Dendritic cell treated with granulocyte-macrophage colony-stimulating factor and Interleukin-4, amounts not matched to agents 40 ng/mL and 50 ng/mL, for 4 days (primary cell): ENCODE measurements at regions not wholly inside any gene's neighbourhood (a gene's known extent, or its start where the extent isn't known, plus 50 kb on each side); places are given as distances from the start of the nearest gene placed in this dataset.
"Not testable (repeated sequence)": the region's sequence is repeated elsewhere in the genome, so short reads cannot be mapped to it uniquely, and the experiment has no call there.

ENCODE experiments used
- H3K27ac Mint-ChIP-seq: one replicate; pipeline ENCODE4 v1.8.0; 2022; ENCODE audit warnings: mild to moderate bottlenecking, mixed read lengths
- H3K27me3 Mint-ChIP-seq: one replicate; pipeline ENCODE4 v1.8.0; 2022; ENCODE audit warnings: mild to moderate bottlenecking, mixed read lengths
- H3K36me3 Mint-ChIP-seq: one replicate; pipeline ENCODE4 v1.8.0; 2022; ENCODE audit warnings: low read depth, mixed read lengths
- H3K4me1 Mint-ChIP-seq: one replicate; pipeline ENCODE4 v1.8.0; 2022; ENCODE audit warnings: low read depth, mixed read lengths
- H3K4me3 Mint-ChIP-seq: one replicate; pipeline ENCODE4 v1.8.0; 2022; ENCODE audit warnings: mild to moderate bottlenecking, moderate library complexity, mixed read lengths
- H3K9me3 Mint-ChIP-seq: one replicate; pipeline ENCODE4 v1.8.0; 2022; ENCODE audit warnings: mixed read lengths
- intact Hi-C: fragments of 100-400 bp; cut with micrococcal nuclease; formaldehyde crosslinking; loops from one replicate; pipeline ENCODE4 v1.15.0; 2022

- Mint-ChIP-seq H3K4me1 (no peaks in the 10 kb centered on the region), H3K9me3 (peaks cover 10% of the 10 kb centered on the region), H3K36me3 (no peaks in the 10 kb centered on the region), H3K4me3 (no peak overlapping the region), H3K27me3 (no peaks in the 10 kb centered on the region), H3K27ac (no peak overlapping the region)
- intact Hi-C loops, result no loop called here
Measured at GRCh38 chrX:10988653-10989052, 122.5 kb upstream of the HCCS start.

DNA sequence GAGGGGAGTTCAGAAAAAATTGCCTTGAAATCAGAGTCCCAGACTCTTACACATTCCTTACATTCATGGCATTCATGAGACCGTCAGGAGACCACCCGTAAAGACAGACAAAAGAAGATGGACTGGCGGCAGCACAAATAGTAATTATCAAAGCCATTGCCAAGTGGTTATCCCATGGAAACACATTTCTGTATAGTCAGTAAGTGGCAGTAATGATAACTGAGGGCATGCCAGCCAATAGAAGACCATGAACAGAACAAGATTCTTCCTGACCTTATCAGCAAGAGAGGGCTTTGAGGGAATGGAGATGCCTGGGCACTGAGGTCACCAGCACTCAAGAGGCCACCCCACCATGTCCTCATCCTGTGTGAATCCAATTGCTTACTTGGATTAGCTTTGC, 121.7 kb upstream of the HCCS start:
- intact Hi-C loops, result no loop called here
- Mint-ChIP-seq H3K4me1 (no peaks in the 10 kb centered on the region), H3K36me3 (no peaks in the 10 kb centered on the region), H3K27ac (no peak overlapping the region), H3K4me3 (no peak overlapping the region), H3K27me3 (no peaks in the 10 kb centered on the region), H3K9me3 (peaks cover 10% of the 10 kb centered on the region)

GRCh38 chrX:10990418-10990817, 120.7 kb upstream of the HCCS start:
- H3K4me1 Mint-ChIP-seq, result no peaks in the 10 kb centered on the region

GRCh38 chrX:10990976-10991375, 120.2 kb upstream of the HCCS start:
- no peaks in the 10 kb centered on the region for H3K27me3 Mint-ChIP-seq
- H3K4me3 Mint-ChIP-seq, result no peak overlapping the region
- no peaks in the 10 kb centered on the region for H3K36me3 Mint-ChIP-seq
- intact Hi-C loops, result no loop called here
- no peak overlapping the region for H3K27ac Mint-ChIP-seq
- no peaks in the 10 kb centered on the region for H3K4me1 Mint-ChIP-seq
- H3K9me3 Mint-ChIP-seq, result peaks cover 10% of the 10 kb centered on the region

More at GRCh38 chrX:10990418-10990817, 120.7 kb upstream of the HCCS start:
- H3K27me3 Mint-ChIP-seq, result no peaks in the 10 kb centered on the region
- peaks cover 10% of the 10 kb centered on the region for H3K9me3 Mint-ChIP-seq
- intact Hi-C loops, result no loop called here
- H3K36me3 Mint-ChIP-seq, result no peaks in the 10 kb centered on the region
- no peak overlapping the region for H3K4me3 Mint-ChIP-seq
- no peak overlapping the region for H3K27ac Mint-ChIP-seq

DNA sequence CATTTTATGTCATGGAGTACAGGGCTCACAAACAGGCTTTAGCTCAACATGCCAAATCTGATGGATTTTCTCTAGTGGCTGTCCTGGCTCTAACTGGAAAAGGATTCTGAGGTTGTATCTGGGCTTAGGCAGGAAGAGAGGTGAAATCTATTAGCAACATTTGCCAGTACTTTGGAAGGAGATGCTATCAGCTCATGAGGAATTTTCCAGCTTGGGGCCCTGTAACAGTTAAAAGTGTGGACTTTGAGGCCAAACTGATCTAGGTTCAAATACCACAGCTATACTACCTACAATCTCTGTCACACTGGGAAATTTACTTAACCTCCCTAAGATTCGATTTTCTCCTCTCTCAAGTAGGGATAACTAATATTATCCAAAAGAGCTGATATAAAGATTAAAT, 119.0 kb upstream of the HCCS start:
- Mint-ChIP-seq H3K36me3 (no peaks in the 10 kb centered on the region), H3K27ac (no peak overlapping the region)
- intact Hi-C loops, result no loop called here

GRCh38 chrX:11007076-11007475, 104.1 kb upstream of the HCCS start:
- H3K27ac Mint-ChIP-seq, intact Hi-C loops, H3K4me1 Mint-ChIP-seq, H3K4me3 Mint-ChIP-seq, H3K27me3 Mint-ChIP-seq, H3K36me3 Mint-ChIP-seq: not testable (repeated sequence)
- peaks cover 16% of the 10 kb centered on the region for H3K9me3 Mint-ChIP-seq

More for the DNA sequence above, 119.0 kb upstream of the HCCS start:
- Mint-ChIP-seq H3K4me3 (no peak overlapping the region), H3K27me3 (no peaks in the 10 kb centered on the region), H3K9me3 (peaks cover 10% of the 10 kb centered on the region), H3K4me1 (no peaks in the 10 kb centered on the region)

DNA sequence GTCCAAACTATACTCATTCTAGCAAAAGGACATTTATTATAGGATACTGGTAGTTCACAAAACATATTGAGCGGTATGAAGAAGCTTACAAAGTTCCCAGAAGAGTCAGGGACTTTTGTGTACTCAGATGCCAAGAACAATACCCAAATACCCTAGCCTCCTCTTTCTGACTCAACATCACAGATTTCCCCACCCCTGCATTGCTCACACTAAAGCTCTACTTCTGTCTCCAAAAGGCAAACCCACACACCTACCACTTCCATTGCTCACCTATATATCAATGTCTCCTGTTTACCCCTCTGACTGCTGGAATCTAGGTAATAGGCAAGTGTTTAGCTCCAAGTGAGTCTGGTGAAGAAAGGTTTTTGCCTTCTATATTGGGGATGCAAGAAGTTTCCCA, 100.7 kb upstream of the HCCS start:
- Mint-ChIP-seq H3K9me3 (peaks cover 16% of the 10 kb centered on the region), H3K4me3 (no peak overlapping the region), H3K27ac (no peak overlapping the region), H3K36me3 (no peaks in the 10 kb centered on the region), H3K4me1 (no peaks in the 10 kb centered on the region), H3K27me3 (peaks cover under 1% of the 10 kb centered on the region)
- intact Hi-C loops, result no loop called here

DNA sequence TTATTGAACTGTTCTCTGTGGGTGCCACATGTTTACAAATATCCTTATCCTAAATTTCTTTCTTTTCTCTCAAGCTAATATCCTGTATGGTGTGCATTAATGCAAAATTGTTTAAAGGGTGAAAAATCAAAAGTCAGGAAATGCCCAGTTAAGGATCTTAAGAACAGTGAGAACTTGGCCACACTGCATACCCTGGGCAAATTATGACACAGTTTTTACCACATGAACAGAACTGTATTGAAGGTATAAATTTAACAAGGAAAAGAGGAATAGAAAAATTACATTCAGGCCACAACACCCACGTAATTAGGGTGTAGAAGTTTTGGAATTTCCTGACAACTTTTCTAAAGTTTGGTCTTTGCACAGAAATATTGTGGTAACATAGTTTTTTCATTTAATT, 94.4 kb upstream of the HCCS start:
- Mint-ChIP-seq H3K27me3 (peaks cover 4% of the 10 kb centered on the region), H3K4me1 (no peaks in the 10 kb centered on the region), H3K4me3 (no peak overlapping the region), H3K27ac (no peak overlapping the region), H3K9me3 (peaks cover 8% of the 10 kb centered on the region), H3K36me3 (no peaks in the 10 kb centered on the region)
- intact Hi-C loops, result no loop called here

GRCh38 chrX:11022588-11022987, 88.5 kb upstream of the HCCS start:
- H3K27ac Mint-ChIP-seq, H3K4me1 Mint-ChIP-seq, H3K4me3 Mint-ChIP-seq, H3K27me3 Mint-ChIP-seq, H3K36me3 Mint-ChIP-seq, intact Hi-C loops: not testable (repeated sequence)
- peaks cover 26% of the 10 kb centered on the region for H3K9me3 Mint-ChIP-seq

DNA sequence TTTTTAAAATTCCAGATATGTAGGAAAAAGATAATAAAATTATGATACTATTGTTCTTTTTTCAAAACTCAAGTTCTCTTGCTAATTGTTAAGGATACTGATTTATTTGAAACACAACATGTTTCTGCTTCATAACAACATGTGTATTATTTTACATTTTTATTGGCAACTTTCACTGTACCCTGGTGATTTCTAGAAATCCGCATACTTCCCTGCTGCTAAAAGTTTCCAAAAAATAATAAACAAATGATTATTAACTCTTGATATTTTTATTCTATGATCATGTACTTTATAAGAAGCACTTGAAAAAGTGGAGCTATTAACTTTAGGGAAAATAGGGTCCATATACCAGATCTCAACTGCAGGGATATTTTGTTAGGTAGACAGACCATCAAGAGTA, 71.2 kb upstream of the HCCS start:
- Mint-ChIP-seq H3K9me3 (no peaks in the 10 kb centered on the region), H3K4me1 (no peaks in the 10 kb centered on the region)

DNA sequence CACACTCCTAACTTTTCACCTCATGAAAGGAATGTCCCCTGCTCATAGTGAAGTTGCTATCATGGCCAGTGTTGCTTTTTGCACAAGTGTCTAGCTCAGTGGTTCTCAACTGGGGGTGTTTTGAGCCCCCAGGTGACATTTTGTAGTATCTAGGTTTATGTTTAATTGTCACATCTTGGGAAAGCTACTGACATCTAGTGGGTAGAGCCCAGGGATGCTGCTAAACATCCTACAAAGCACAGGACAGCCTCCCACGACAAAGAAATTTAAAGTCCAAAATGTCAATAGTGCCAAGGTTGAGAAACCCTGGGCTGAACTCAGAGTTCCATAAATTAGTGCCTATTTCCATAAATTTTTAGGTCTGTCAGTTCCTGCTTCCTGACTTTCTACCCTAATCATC, 70.7 kb upstream of the HCCS start:
- Mint-ChIP-seq H3K4me3 (no peak overlapping the region), H3K27ac (no peak overlapping the region), H3K9me3 (no peaks in the 10 kb centered on the region), H3K27me3 (no peaks in the 10 kb centered on the region), H3K36me3 (no peaks in the 10 kb centered on the region), H3K4me1 (no peaks in the 10 kb centered on the region)
- intact Hi-C loops, result no loop called here

More for the DNA sequence above, 71.2 kb upstream of the HCCS start:
- intact Hi-C loops, result no loop called here
- H3K27me3 Mint-ChIP-seq, result no peaks in the 10 kb centered on the region
- H3K36me3 Mint-ChIP-seq, result no peaks in the 10 kb centered on the region
- H3K27ac Mint-ChIP-seq, result no peak overlapping the region
- no peak overlapping the region for H3K4me3 Mint-ChIP-seq

GRCh38 chrX:11040996-11041395, 70.1 kb upstream of the HCCS start:
- Mint-ChIP-seq H3K4me1 (no peaks in the 10 kb centered on the region), H3K36me3 (no peaks in the 10 kb centered on the region), H3K27ac (no peak overlapping the region), H3K27me3 (no peaks in the 10 kb centered on the region), H3K4me3 (no peak overlapping the region), H3K9me3 (no peaks in the 10 kb centered on the region)
- intact Hi-C loops, result no loop called here

DNA sequence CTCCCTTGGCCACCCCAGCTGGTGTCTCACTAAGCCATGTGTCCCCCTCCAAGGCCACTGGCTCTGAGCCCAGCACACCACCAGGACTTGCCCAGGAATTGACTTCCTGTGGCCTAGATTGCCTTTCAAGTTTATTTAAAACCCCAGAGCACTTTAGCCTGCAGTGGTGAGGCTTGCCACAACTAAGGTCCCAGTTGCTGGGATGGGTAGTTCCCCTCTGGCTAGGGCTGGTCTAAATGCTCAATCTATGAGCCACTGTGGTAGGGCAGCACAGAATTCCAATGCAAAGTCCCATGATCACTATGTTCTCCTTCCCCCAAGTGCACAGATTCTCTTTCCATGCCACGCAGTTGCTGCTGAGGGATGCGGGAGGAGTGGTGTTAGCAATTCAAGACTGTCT, 61.1 kb upstream of the HCCS start:
- Mint-ChIP-seq H3K27me3 (no peaks in the 10 kb centered on the region), H3K9me3 (peaks cover 13% of the 10 kb centered on the region)
- intact Hi-C loops, result no loop called here

GRCh38 chrX:11053351-11053750, 57.8 kb upstream of the HCCS start:
- Mint-ChIP-seq H3K4me3 (no peak overlapping the region), H3K4me1 (no peaks in the 10 kb centered on the region), H3K27ac (no peak overlapping the region), H3K36me3 (no peaks in the 10 kb centered on the region), H3K27me3 (no peaks in the 10 kb centered on the region), H3K9me3 (peaks cover 12% of the 10 kb centered on the region)
- intact Hi-C loops, result no loop called here

More for the DNA sequence above, 61.1 kb upstream of the HCCS start:
- Mint-ChIP-seq H3K36me3 (no peaks in the 10 kb centered on the region), H3K27ac (no peak overlapping the region), H3K4me1 (no peaks in the 10 kb centered on the region), H3K4me3 (no peak overlapping the region)

DNA sequence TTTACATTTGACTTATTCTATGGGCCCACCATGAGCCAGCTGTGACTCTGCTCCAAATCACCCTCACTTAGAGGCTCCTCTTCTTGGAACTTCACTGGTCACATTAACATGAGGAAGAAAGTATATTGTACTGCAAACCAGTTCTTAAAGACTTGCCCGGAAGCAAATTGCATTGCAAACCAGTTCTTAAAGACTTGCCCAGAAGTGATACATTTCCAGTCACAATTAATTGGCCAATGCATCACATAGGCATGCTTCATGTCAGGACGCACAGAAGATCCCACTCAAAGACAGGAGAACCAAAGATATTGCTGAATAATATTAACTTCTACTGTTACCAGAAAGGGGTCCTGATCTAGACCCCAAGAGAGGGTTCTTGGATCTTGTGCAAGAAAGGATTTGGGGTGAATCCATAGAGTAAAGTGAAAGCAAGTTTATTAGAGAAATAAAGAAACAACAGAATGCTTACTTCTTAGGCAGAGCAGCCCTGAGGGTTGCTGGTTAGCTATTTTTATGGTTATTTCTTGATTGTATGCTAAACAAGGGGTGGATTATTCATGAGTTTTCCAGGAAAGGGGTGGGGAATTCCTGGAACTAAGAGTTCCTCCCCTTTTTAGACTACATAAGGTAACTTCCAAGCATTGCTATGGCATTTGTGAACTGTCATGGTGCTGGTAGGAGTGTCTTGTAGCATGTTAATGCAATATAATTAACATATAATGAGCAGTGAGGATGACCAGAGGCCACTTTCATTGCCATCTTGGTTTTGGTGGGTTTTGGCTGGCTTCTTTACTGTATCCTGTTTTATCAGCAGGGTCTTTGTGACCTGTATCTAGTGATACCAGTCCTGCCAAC, 54.6 kb upstream of the HCCS start:
- intact Hi-C loops, result no loop called here

More for the DNA sequence above, 54.6 kb upstream of the HCCS start:
- Mint-ChIP-seq H3K9me3 (no peaks in the 10 kb centered on the region), H3K27me3 (no peaks in the 10 kb centered on the region), H3K4me1 (no peaks in the 10 kb centered on the region), H3K27ac (no peak overlapping the region), H3K36me3 (no peaks in the 10 kb centered on the region), H3K4me3 (no peak overlapping the region)
